Parathyroid adenoma (tissue), 2 donors: ENCODE measurements at regions not wholly inside any gene's neighbourhood (a gene's known extent, or its start where the extent isn't known, plus 50 kb on each side); places are given as distances from the start of the nearest gene placed in this dataset.

Experiments used
- H2AFZ ChIP-seq: fragments of 300-600 bp; sonication (generic); one replicate; pipeline ENCODE4 v1.7.0; 2017; ENCODE audit warnings: antibody characterized with exemption, mild to moderate bottlenecking
- H3K27ac ChIP-seq: fragments of 300-600 bp; sonication (generic); one replicate; pipeline ENCODE4 v1.7.0; 2017
- H3K27me3 ChIP-seq: fragments of 300-600 bp; sonication (generic); one replicate; pipeline ENCODE4 v1.7.0; 2017; ENCODE audit warnings: low read length; ENCODE audit not compliant: control insufficient read depth, insufficient read depth
- H3K36me3 ChIP-seq: fragments of 300-600 bp; sonication (generic); one replicate; pipeline ENCODE4 v1.7.0; 2017; ENCODE audit warnings: low read length; ENCODE audit not compliant: control insufficient read depth, insufficient read depth
- H3K4me1 ChIP-seq: fragments of 300-600 bp; sonication (generic); one replicate; pipeline ENCODE4 v1.7.0; 2017; ENCODE audit warnings: control low read depth
- H3K4me2 ChIP-seq: fragments of 300-600 bp; sonication (generic); one replicate; pipeline ENCODE4 v1.7.0; 2017; ENCODE audit warnings: low read length
- H3K4me3 ChIP-seq: fragments of 300-600 bp; sonication (generic); one replicate; pipeline ENCODE4 v1.7.0; 2017; ENCODE audit warnings: low read depth, low read length
- H3K79me2 ChIP-seq: fragments of 300-600 bp; sonication (generic); one replicate; pipeline ENCODE4 v1.7.0; 2017; ENCODE audit warnings: control low read depth
- H3K9ac ChIP-seq: fragments of 300-600 bp; sonication (generic); one replicate; pipeline ENCODE4 v1.7.0; 2017; ENCODE audit warnings: mild to moderate bottlenecking
- H3K9me3 ChIP-seq: fragments of 300-600 bp; sonication (generic); one replicate; pipeline ENCODE4 v1.7.0; 2017; ENCODE audit warnings: low read length; ENCODE audit not compliant: control insufficient read depth
- TF ChIP-seq, protein P1 (sequence below): fragments of 300-600 bp; sonication (generic); IDR thresholded peaks from one replicate; pipeline ENCODE4 v1.7.0; 2017; ENCODE audit warnings: antibody characterized with exemption, mild to moderate bottlenecking
- donor health status: primary hyperparathyroidism.

DNA sequence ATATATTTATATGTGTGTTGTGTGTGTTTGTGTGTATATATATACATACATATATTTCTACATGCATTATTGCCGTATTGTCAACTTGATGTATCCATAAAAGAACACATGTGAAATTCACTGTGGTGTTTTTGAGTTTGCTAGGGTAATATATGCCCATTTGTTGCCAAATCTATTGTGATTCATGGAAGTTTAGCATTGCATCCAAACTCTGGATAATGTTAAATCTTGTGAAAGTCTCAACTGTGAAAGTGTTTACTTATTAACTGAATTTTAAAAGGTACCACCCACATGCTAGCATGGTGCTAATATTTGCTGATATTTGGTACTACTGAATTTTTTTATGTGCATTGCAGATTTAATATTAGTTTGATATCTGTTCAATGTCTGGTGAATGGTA, 96.6 kb upstream of the SLC8A1 start:
- no peak overlapping the region for H3K4me3 ChIP-seq
- H3K4me1 ChIP-seq = no peaks in the 10 kb centered on the region
- no peaks in the 10 kb centered on the region for H3K9me3 ChIP-seq
- H3K27me3 ChIP-seq = no peaks in the 10 kb centered on the region
- H3K27ac ChIP-seq = no peak overlapping the region
- no peak overlapping the region for H3K9ac ChIP-seq
- H3K36me3 ChIP-seq = no peaks in the 10 kb centered on the region
- no peak overlapping the region for H2AFZ ChIP-seq
- H3K79me2 ChIP-seq = no peaks in the 10 kb centered on the region
- TF ChIP-seq, protein P1, sequence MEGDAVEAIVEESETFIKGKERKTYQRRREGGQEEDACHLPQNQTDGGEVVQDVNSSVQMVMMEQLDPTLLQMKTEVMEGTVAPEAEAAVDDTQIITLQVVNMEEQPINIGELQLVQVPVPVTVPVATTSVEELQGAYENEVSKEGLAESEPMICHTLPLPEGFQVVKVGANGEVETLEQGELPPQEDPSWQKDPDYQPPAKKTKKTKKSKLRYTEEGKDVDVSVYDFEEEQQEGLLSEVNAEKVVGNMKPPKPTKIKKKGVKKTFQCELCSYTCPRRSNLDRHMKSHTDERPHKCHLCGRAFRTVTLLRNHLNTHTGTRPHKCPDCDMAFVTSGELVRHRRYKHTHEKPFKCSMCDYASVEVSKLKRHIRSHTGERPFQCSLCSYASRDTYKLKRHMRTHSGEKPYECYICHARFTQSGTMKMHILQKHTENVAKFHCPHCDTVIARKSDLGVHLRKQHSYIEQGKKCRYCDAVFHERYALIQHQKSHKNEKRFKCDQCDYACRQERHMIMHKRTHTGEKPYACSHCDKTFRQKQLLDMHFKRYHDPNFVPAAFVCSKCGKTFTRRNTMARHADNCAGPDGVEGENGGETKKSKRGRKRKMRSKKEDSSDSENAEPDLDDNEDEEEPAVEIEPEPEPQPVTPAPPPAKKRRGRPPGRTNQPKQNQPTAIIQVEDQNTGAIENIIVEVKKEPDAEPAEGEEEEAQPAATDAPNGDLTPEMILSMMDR = no peak
- H3K4me2 ChIP-seq = no peak overlapping the region

DNA sequence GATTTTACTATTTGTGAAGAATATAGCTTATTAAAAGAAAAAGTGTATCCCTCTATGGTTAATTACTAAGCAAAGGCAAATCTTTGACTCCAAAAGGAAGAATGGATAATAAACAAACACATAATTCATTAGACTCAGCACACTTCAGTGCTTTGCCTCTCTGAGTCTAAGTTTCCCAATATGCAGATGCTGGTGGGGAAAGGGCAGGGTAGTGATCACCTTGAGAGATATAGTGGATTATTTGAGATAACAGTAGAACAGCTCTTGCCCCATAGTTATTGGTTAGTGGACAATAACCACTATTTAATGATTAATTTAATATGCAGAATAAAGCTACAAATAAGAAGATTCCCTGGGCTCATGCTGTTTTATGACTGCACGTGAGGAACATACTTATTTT, 98.2 kb upstream of the SLC8A1 start:
- H3K79me2 ChIP-seq = no peaks in the 10 kb centered on the region
- H3K9ac ChIP-seq = no peak overlapping the region
- no peaks in the 10 kb centered on the region for H3K27me3 ChIP-seq
- no peak overlapping the region for H2AFZ ChIP-seq
- TF ChIP-seq, protein P1 = no peak
- H3K36me3 ChIP-seq = no peaks in the 10 kb centered on the region
- no peaks in the 10 kb centered on the region for H3K4me1 ChIP-seq
- H3K4me2 ChIP-seq = no peak overlapping the region
- H3K9me3 ChIP-seq = no peaks in the 10 kb centered on the region
- no peak overlapping the region for H3K4me3 ChIP-seq
- H3K27ac ChIP-seq = no peak overlapping the region

DNA sequence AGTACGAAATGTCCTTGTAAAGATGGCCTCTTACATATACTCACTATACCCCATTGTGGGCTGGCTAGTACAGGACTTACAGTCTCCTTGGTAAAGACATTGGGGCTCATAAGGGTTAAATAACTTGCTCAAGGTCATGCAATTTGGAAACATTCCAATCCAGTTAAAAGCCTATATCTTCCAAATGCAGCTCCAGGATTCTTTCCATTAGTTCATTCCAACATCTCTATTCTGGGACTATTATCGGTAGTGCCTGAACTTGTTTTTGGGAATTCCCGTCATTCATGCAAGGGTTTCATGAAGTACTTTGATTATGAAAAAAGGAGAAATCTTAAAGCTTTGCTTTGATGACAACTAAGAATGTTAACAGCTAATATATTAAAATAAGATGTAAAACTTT, 99.2 kb upstream of the SLC8A1 start:
- Histone ChIP-seq H3K9me3 (no peaks in the 10 kb centered on the region), H3K27ac (no peak overlapping the region), H3K36me3 (no peaks in the 10 kb centered on the region), H3K4me1 (no peaks in the 10 kb centered on the region), H3K79me2 (no peaks in the 10 kb centered on the region), H3K4me3 (no peak overlapping the region), H3K27me3 (no peaks in the 10 kb centered on the region), H2AFZ (no peak overlapping the region), H3K9ac (no peak overlapping the region), H3K4me2 (no peak overlapping the region)
- TF ChIP-seq, protein P1 = no peak

DNA sequence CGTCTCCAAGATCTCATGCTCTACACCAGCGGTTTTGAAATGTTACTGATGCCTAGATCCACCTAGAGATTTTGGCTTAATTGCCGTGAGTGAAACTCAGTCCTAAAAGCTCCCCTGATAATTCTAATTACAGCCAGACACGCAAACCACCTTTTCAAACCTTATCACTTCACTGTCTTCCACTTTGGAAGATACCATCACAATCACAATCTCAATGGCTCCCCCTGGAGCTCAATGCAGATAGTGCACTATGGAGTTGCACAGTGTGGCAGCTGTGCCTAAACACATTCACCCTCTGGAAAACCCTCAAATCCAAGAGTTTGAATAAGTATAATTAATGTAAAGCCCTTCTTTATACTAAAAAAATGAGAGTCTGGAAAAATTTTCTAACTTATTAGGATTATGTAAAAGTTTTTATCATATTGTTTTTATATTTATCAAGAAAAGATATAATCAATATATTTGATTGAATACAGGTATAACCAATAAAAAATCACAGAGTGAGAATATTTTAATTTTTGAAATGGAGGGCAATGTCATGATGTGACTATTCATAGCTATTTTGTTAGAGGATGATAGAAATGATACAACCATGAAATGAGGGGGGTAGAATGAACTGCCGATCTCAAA, 102.9 kb upstream of the SLC8A1 start:
- Histone ChIP-seq H3K27ac (no peak overlapping the region), H3K9me3 (no peaks in the 10 kb centered on the region), H3K4me1 (no peaks in the 10 kb centered on the region), H3K4me3 (no peak overlapping the region), H3K27me3 (no peaks in the 10 kb centered on the region), H3K9ac (no peak overlapping the region), H3K79me2 (no peaks in the 10 kb centered on the region), H2AFZ (no peak overlapping the region), H3K36me3 (no peaks in the 10 kb centered on the region), H3K4me2 (no peak overlapping the region)
- TF ChIP-seq, protein P1 = peak; percentile 64

DNA sequence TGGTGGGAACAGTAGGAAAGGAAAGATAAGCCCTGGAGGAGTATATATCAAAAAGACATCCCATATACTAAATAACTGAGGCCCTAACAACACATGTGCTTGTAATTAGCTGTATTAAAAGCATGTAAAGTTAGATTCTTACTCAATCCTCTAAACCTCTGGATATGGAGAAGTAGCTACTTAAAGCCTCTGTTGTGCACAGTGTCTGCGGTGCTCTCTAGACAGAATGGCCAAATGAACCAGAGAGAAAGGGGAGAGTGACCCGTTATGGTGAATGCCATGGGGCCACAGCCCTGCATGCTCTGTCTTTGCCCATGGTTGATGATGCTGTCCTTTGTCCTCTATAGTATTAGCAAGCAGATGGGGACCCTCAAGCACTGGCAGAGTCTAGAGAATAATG, 104.4 kb upstream of the SLC8A1 start:
- no peaks in the 10 kb centered on the region for H3K36me3 ChIP-seq
- no peaks in the 10 kb centered on the region for H3K4me1 ChIP-seq
- no peak overlapping the region for H3K9ac ChIP-seq
- H2AFZ ChIP-seq = no peak overlapping the region
- no peak overlapping the region for H3K4me2 ChIP-seq
- H3K4me3 ChIP-seq = no peak overlapping the region
- H3K9me3 ChIP-seq = no peaks in the 10 kb centered on the region
- no peaks in the 10 kb centered on the region for H3K79me2 ChIP-seq
- TF ChIP-seq, protein P1 = no peak
- H3K27ac ChIP-seq = no peak overlapping the region
- no peaks in the 10 kb centered on the region for H3K27me3 ChIP-seq
